ENCODE measurements at regions not wholly inside any gene's neighbourhood (a gene's known extent, or its start where the extent isn't known, plus 50 kb on each side); places are given as distances from the start of the nearest gene placed in this dataset.

DNA sequence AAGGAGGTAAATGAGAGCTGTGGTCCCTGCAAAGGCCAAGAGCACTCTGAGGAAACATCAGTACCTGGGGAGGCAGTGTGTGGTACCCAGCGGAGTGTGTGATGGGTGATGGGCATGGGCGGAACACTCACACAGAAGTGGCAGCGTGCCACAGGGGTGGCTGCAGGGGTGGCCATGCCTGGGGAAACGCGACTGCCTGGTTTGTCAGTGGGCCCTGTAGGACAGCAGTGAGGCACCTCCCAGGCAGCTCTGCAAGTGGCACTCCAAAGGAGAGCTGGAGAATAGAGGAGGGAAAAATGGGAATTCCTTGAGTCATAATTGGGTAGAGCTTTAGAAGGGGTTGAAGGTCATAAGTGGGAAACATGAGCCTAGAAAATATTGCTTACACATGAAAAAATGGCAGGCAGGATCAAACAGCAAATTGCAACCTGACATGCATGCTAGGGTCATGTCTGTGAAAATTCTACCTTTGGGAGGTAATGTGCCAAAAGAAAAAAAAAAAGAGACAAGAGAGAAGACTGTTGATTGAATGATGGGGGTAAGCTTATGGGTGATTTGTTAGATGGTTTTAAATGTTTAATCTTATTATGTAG, 138.4 kb downstream of the RPLP1 start:
- 92% methylated on average over 5 of the region's 5 CpGs for WGBS (ENCODE audit: missing lambda C conversion rate)
- H3K4me2 ChIP-seq: peak overlapping the region; percentile 60; the same call in 2 of the 3 replicates
- no peak for FAIRE-seq

DNA sequence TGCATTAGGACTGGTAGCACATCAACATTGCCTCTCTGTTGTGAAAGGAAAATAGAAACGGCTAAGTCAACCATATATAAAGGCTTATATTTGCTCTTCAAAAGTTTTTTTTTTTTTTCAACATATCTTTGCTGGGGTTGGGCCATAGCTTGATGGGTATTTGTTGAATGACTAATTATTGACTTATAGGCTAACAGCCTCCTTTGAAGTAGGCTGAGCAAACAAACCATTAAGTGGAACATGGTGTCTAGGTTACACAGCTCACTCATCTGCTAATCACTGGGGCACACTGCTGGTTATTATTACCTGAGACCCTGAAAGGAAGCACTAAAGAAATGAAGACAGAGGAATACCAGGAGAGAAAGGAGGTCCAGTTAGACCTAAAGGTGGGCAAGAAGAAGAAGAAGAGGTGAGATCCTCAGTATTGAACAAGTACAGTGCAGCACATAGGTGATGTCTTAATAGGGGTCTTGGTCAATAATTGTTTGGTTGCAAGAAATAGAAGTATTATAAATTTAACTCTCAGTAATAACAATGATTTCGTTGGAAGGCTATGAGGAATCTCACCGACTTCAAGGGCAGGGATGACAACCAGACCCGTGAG, 139.4 kb downstream of the RPLP1 start:
- H3K4me2 ChIP-seq: peak overlapping the region; percentile 60
- ChIA-PET POLR2A (interaction anchor here (0.6 to 1.1 kb wide), 6 partner anchors 35 to 883 kb away, joined by 3 to 15 read pairs (median 3); no protein-coding TSS in a partner anchor), CTCF (interaction anchor here (0.6 to 8.4 kb wide), 11 partner anchors 9 to 981 kb away, joined by 3 to 53 read pairs (median 3); partner anchors contain the start of gene TLE3)
- WGBS (ENCODE audit: missing lambda C conversion rate): 24% methylated on average over 4 of the region's 4 CpGs
- peaks cover 7% of the 10 kb centered on the region; the same call in 1 of the 3 replicates for H3K9me3 ChIP-seq
- FAIRE-seq (peak; percentile 28), DNase-seq (ENCODE audit: low read depth in 1 of 2, low spot score in 1 of 2) (peak; percentile 85 to 87), ATAC-seq (peak; percentile 1 to 2; a peak in 2 of 6 replicates)
- peaks cover 50% of the 10 kb centered on the region for H3K4me1 ChIP-seq
- no peak overlapping the region for H3K4me3 ChIP-seq
- H3K27ac ChIP-seq: peak overlapping the region in 1 of 2 experiments; percentile 73; a peak in 1 of 6 replicates
- TF ChIP-seq, protein P1, sequence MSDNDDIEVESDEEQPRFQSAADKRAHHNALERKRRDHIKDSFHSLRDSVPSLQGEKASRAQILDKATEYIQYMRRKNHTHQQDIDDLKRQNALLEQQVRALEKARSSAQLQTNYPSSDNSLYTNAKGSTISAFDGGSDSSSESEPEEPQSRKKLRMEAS (IDR thresholded peaks at IDR 0.05): peak; percentile 61; the same call in 1 of the 2 replicates
- TF ChIP-seq NR3C1 (IDR thresholded peaks at IDR 0.05) (no peak), TFCP2L1 (CRISPR knock-in tag; IDR thresholded peaks at IDR 0.05) (no peak), RCOR1 (IDR thresholded peaks at IDR 0.05; ENCODE audit: low read depth, low read length) (no peak), CBX8 (IDR thresholded peaks at IDR 0.05) (no peak), NFE2L2 (conservative IDR thresholded peaks at IDR 0.05; ENCODE audit: low read length) (no peak), ZSCAN20 (CRISPR knock-in tag; IDR thresholded peaks at IDR 0.05) (no peak), CEBPB (IDR thresholded peaks at IDR 0.05) (peak; percentile 78 to 82), RNF2 (IDR thresholded peaks at IDR 0.05; ENCODE audit: borderline replicate concordance, low read depth) (no peak), EHMT2 (IDR thresholded peaks at IDR 0.05; ENCODE audit: low read depth) (no peak), EP300 (IDR thresholded peaks at IDR 0.05) (peak in 1 of 2 experiments; percentile 68; a peak in 1 of 5 replicates), FOSL2 (IDR thresholded peaks at IDR 0.05) (peak; percentile 93), FOSL2 (CRISPR knock-in tag; IDR thresholded peaks at IDR 0.05) (peak; percentile 97), FOXS1 (CRISPR knock-in tag; IDR thresholded peaks at IDR 0.05) (no peak), FOSB (CRISPR knock-in tag; IDR thresholded peaks at IDR 0.05) (no peak), ZFP36 (IDR thresholded peaks at IDR 0.05; ENCODE audit: borderline replicate concordance, partially characterized antibody) (peak; percentile 97), GATA3 (IDR thresholded peaks at IDR 0.05; ENCODE audit: borderline replicate concordance) (peak; percentile 98), RFX5 (IDR thresholded peaks at IDR 0.05) (no peak), BHLHE40 (IDR thresholded peaks at IDR 0.05; ENCODE audit: low read depth, low read length) (no peak), HEYL (CRISPR knock-in tag; IDR thresholded peaks at IDR 0.05) (no peak), CBX2 (IDR thresholded peaks at IDR 0.05; ENCODE audit: borderline replicate concordance, low read depth) (no peak), NPAS2 (CRISPR knock-in tag; IDR thresholded peaks at IDR 0.05; ENCODE audit: borderline replicate concordance) (no peak), POLR2A (IDR thresholded peaks at IDR 0.05; ENCODE audit: low read length) (no peak), TP53 (CRISPR knock-in tag; IDR thresholded peaks at IDR 0.05) (no peak), HOXB5 (CRISPR knock-in tag; IDR thresholded peaks at IDR 0.05) (no peak), ZC3H11A (IDR thresholded peaks at IDR 0.05) (no peak), MAZ (IDR thresholded peaks at IDR 0.05; ENCODE audit: borderline replicate concordance, low read depth, low read length) (no peak), CHD4 (IDR thresholded peaks at IDR 0.05; ENCODE audit: borderline replicate concordance) (no peak), HDAC2 (IDR thresholded peaks at IDR 0.05) (no peak), POLR2AphosphoS2 (conservative IDR thresholded peaks at IDR 0.05; ENCODE audit: low read length) (no peak), SREBF2 (IDR thresholded peaks at IDR 0.05) (no peak), ZNF302 (CRISPR knock-in tag; IDR thresholded peaks at IDR 0.05) (no peak)
- TF ChIP-seq, protein P2, sequence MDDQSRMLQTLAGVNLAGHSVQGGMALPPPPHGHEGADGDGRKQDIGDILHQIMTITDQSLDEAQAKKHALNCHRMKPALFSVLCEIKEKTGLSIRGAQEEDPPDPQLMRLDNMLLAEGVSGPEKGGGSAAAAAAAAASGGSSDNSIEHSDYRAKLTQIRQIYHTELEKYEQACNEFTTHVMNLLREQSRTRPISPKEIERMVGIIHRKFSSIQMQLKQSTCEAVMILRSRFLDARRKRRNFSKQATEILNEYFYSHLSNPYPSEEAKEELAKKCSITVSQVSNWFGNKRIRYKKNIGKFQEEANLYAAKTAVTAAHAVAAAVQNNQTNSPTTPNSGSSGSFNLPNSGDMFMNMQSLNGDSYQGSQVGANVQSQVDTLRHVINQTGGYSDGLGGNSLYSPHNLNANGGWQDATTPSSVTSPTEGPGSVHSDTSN (IDR thresholded peaks at IDR 0.05): peak; percentile 56; the same call in 1 of the 2 replicates
- TF ChIP-seq, protein P3, sequence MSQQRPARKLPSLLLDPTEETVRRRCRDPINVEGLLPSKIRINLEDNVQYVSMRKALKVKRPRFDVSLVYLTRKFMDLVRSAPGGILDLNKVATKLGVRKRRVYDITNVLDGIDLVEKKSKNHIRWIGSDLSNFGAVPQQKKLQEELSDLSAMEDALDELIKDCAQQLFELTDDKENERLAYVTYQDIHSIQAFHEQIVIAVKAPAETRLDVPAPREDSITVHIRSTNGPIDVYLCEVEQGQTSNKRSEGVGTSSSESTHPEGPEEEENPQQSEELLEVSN (IDR thresholded peaks at IDR 0.05; ENCODE audit: borderline replicate concordance, low read depth): no peak
- TF ChIP-seq, protein P4, sequence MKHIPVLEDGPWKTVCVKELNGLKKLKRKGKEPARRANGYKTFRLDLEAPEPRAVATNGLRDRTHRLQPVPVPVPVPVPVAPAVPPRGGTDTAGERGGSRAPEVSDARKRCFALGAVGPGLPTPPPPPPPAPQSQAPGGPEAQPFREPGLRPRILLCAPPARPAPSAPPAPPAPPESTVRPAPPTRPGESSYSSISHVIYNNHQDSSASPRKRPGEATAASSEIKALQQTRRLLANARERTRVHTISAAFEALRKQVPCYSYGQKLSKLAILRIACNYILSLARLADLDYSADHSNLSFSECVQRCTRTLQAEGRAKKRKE (CRISPR knock-in tag; IDR thresholded peaks at IDR 0.05; ENCODE audit: low read depth): no peak

More for the DNA sequence above, 138.4 kb downstream of the RPLP1 start:
- TF ChIP-seq MAFK (IDR thresholded peaks at IDR 0.05; ENCODE audit: partially characterized antibody) (peak; percentile 78), JUNB (IDR thresholded peaks at IDR 0.05) (no peak), NR3C1 (IDR thresholded peaks at IDR 0.05) (no peak)
- POLR2A ChIA-PET: interaction anchor here (0.7 to 1.1 kb wide), 3 partner anchors 12 to 550 kb away, joined by 3 read pairs; no protein-coding TSS in a partner anchor
- DNase-seq (ENCODE audit: low read depth in 1 of 2, low spot score in 1 of 2) (no peak), ATAC-seq (no peak)
- CTCF ChIA-PET: interaction anchor here (0.6 to 8.4 kb wide), 12 partner anchors 8 to 982 kb away, joined by 3 to 53 read pairs (median 4); partner anchors contain the start of gene TLE3
- Histone ChIP-seq H3K27ac (peak overlapping the region in 1 of 2 experiments; percentile 26; a peak in 1 of 6 replicates), H3K9me3 (peaks cover 7% of the 10 kb centered on the region; the same call in 1 of the 3 replicates), H3K4me1 (peaks cover 49% of the 10 kb centered on the region), H3K4me3 (no peak overlapping the region)
